HG03558 (cell line): ENCODE measurements at regions not wholly inside any gene's neighbourhood (a gene's known extent, or its start where the extent isn't known, plus 50 kb on each side); places are given as distances from the start of the nearest gene placed in this dataset.

Source experiments
- ATAC-seq: cut with Tn5 transposase; IDR thresholded peaks from one replicate; pipeline ENCODE4 v1.9.1; 2021; ENCODE audit warnings: moderate number of reproducible peaks; ENCODE audit not compliant: unreplicated experiment; ENCODE audit errors: extremely low read depth

GRCh38 chr13:22198641-22199217 is 527.9 kb downstream of the FGF9 start:
- ATAC-seq, result no peak

- ATAC-seq, result no peak
Observed at GRCh38 chr13:22200440-22200839, 529.6 kb downstream of the FGF9 start.

GRCh38 chr13:22201375-22201925 is 530.6 kb downstream of the FGF9 start:
- ATAC-seq, result no peak

- ATAC-seq, result no peak
Observed at GRCh38 chr13:22210134-22210930, 539.5 kb downstream of the FGF9 start.

GRCh38 chr13:22211876-22212275 is 541.0 kb downstream of the FGF9 start:
- ATAC-seq, result no peak

- ATAC-seq, result no peak
Observed at GRCh38 chr13:22212576-22212975, 541.7 kb downstream of the FGF9 start.

- ATAC-seq, result no peak
Observed at GRCh38 chr13:22214184-22214583, 543.3 kb downstream of the FGF9 start.

- no peak for ATAC-seq
Observed at GRCh38 chr13:22218797-22219196, 547.9 kb downstream of the FGF9 start.

GRCh38 chr13:22219709-22220108 is 548.8 kb downstream of the FGF9 start:
- ATAC-seq, result no peak

- no peak for ATAC-seq
Observed at GRCh38 chr13:22220151-22221135, 549.6 kb downstream of the FGF9 start.

- no peak for ATAC-seq
Observed at GRCh38 chr13:22223411-22223810, 552.5 kb downstream of the FGF9 start.

- no peak for ATAC-seq
Observed at GRCh38 chr13:22226086-22226485, 555.2 kb downstream of the FGF9 start.

GRCh38 chr13:22227895-22228294 is 557.0 kb downstream of the FGF9 start:
- ATAC-seq, result no peak

GRCh38 chr13:22229916-22230315 is 559.0 kb downstream of the FGF9 start:
- ATAC-seq, result no peak

- no peak for ATAC-seq
Observed at GRCh38 chr13:22232186-22232585, 561.3 kb downstream of the FGF9 start.

- ATAC-seq, result no peak
Observed at GRCh38 chr13:22235285-22235949, 564.5 kb downstream of the FGF9 start.

GRCh38 chr13:22235950-22236290 is 565.0 kb downstream of the FGF9 start:
- ATAC-seq, result no peak

GRCh38 chr13:22238269-22238668 is 567.4 kb downstream of the FGF9 start:
- ATAC-seq, result no peak

- ATAC-seq, result no peak
Observed at GRCh38 chr13:22240716-22241115, 569.8 kb downstream of the FGF9 start.
